HG02571 (cell line): ENCODE measurements at regions not wholly inside any gene's neighbourhood (a gene's known extent, or its start where the extent isn't known, plus 50 kb on each side); places are given as distances from the start of the nearest gene placed in this dataset.
"Not testable (repeated sequence)": the region's sequence is repeated elsewhere in the genome, so short reads cannot be mapped to it uniquely, and the experiment has no call there.

Experiments
- ATAC-seq: cut with Tn5 transposase; IDR thresholded peaks from one replicate; pipeline ENCODE4 v1.9.1; 2021; ENCODE audit warnings: mild to moderate bottlenecking, moderate library complexity; ENCODE audit not compliant: unreplicated experiment

DNA sequence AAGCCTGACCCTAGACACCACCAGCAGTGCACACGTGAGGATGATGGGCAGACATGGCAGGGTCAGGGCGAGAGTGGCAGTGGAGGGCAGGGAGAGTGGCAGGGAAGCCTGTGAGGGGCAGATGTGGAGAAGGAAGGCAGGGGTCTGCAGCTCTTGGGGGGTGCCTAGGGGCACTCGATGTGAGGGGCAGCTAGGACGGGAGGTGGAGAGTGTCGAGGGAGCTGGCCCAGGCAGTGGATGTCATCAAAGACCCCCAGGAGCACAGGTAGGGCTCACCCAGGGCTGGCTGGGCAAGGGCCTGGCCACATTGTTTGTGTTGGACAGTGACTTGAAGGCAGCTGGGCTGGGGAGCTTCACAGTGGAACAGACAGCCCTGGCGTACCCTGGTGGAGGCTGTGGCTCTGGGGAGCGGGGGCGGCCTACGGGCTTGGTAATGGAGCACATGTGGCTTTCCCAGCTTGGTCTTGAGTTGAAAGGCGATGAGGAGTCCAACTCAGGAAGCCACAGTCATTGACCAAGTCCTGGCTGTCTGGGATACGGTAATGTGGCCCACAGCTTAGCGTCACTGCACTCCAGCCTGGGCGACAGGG lies 87.1 kb downstream of the RTP5 start:
- ATAC-seq: no peak

DNA sequence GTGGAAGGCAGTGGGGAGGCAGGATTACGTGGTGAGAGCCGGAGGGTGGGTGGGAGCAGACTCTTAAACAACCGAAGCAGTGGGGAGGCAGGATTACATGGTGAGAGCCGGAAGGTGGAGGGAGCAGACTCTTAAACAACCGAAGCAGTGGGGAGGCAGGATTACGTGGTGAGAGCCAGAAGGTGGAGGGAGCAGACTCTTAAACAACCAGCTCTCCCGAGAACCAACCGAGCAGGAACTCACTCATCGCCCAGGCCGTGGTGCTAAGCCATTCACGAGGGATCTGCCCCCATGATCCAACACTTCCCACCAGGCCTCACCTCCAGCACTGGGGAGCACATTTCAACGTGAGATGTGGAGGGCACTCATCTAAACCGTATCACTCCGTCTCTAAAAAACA lies 87.7 kb downstream of the RTP5 start:
- ATAC-seq: no peak

DNA sequence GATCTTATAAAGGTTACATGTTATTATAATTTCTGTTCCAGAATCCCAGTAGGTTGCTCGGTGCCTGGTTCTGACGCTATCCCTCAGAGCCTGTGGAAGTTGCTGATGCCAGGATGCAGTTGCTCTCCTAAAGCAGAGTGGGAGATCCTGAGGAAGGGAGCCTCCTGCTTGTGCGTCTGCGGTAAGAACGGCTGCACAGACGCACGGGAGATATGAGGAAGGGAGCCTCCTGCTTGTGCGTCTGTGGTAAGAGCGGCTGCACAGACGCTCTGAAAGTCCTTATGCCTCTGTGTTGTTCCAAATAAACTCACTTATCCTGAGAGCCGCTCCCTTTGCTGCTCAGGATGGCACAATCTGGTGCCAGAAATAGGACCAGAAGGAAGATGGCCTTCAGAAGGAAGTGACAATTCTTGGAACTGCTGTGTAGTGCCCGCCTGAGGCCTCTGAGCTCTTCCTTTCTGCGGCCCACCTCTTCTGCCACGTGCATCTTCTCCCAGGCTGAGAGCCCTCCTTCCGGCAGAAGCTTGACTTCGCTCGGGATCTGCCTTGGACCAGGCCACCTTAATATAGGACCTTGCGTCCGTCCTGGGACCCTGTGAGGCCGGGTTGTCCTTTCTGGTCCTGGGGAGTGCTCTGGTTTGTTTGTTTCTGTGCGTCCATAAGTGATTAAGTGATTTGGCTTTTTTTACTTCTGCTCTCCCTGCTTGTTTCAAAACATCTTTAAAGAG lies 89.5 kb downstream of the RTP5 start:
- no peak for ATAC-seq

DNA sequence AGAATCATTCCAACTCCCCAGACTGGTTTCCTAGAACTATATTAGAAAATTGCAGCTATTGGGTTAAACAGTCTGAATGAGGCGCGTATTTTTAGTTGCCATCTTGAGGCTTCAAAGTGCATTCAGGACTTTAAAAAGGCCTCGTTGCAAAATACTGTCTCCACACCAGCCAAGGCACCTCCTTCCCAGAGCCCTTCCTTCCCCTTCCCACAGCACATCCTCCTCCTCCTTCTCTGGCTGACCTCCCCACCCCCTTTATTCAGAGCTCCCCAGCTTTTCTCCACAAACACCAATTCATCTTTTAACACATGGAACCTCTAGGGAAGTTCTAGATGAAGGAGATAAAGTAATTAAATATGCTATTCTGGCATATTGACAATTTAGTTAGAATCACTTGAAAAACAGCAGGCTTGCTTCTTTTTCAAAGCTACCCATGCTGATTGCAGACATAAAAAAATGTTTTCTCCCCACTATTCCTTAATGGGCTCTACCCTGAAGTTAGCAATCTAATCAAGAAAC lies 90.3 kb downstream of the RTP5 start:
- ATAC-seq: no peak

DNA sequence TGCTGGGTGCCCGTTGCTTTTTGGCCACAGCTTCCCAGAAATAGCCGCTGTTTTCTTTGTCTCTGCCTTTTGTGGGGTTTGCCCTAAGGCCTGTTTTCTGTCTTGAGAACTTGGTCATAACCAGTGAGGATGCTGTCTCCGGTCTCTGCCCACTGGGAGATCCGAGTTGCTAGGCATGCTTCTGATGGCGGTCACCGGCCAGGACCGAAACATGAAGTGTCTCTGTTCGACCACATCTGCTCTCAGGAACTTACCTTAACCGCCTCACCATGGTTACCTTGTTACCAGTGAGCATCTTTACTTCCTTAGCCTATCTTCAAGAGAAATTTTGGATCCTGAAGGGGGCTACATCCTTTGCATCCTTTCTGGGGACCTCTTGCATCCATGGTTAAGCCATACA lies 91.9 kb downstream of the RTP5 start:
- no peak for ATAC-seq

DNA sequence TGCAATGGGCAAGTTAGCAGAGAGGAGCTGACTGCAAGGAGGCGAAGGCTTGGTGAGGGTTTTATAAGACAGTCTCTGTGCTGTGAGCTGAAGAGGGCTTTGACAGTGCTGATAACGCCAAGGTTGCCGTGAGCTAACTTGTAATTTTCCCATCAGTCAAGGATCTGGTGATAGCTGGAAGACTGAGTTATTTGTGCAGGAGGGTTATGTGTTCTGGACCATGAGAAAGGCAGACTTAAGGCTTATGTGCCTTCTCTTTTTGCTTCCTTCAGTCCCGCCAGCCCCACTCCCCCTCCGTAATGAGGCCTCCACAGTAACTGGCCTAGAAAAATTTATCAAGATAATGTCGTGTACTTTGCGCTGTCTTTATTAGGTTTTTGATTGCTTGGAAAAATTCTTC lies 94.6 kb downstream of the RTP5 start:
- no peak for ATAC-seq

DNA sequence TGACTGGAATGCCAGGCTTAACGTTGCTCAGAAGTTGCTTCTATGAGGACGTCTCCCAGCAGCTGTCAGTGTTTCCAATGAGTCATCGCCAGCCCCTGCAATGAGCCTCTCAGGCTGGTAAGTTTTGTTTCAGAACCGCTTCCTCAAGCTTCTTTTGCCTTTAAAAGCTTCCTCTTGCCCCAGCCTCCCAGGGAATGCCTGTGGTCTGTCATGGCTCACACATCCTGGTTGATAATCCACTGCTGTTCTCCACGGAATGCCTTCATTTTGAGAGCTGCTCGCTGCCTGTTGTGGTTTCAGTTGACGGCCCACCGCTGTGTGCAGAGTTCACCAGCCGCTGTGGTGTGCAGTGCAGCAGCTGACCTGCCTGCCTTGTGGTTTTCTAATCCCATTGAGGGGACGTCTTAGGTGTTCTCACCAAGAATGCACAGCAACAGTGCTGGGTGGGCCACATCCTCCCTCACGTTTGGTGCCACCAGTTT lies 96.4 kb downstream of the RTP5 start:
- ATAC-seq: peak; percentile 78

DNA sequence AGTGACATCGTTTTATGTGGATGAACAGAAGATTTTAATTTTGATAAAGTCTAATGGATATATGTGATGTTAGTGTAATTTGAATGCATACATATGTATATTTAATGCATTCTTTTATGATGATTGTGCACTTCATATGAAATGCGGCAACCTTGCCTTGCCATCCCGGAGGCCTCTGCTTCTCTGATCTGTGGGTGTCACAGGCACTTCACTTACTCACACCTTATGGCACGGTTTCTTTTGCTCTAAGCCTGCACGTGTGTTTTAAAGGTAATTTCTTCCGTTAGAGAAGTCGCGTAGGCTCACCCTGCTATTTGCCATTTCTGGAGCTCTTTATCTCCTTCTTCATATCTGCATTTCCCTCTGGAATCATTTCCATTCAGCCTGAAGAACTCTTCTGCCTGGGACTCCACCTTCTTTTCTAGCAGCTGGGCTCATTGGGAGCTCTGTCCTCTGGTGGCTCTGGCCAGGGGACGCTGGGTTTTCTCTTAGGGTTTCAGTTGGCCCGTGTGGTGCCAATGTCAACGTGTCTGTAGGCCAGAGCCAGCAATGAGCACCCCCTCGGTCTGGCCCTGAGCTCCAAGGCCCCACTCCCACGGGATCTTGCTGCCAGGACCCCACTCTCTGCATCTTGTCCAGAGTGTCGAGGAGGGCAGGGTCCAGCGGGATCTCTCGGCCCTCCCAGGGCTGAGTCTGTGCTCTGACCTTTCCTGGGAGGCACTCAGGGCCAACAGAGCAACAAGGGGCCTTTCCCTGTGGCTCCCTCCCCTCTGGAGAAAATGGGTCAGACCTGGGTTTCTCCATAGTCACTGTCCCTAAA lies 97.3 kb downstream of the RTP5 start:
- no peak for ATAC-seq

DNA sequence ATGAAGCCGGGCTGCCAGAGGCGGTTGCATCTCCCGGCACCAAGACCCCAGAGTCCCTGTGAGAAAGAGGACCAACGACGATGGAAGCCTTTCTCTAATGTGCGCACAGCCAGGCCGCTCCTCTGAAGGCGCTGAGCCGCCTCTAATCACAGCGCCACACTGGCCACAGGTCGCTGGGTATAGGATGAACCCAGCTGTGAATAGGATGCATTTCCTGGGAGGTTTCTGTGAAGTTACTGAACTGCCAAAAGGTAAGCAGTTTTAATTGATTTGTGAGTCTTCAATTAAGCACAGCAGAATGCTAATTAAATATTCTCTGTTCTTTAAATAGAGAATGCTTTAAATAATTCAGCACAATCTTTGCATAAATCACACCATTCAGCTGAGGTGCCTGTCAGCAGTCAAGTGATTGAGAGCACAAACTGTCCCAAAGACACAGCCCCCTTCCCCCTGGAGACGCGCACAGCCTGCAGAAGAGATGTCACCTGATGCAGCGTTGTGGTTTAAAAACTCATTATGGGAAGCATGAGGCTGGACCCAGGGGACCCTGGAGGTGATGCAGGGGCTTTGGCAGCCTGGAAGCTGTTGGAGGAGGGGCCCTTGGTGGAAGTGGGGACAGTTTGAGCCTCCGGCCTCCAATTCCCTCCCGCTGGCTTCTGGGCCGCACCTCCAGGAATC lies 98.1 kb downstream of the RTP5 start:
- ATAC-seq: no peak

DNA sequence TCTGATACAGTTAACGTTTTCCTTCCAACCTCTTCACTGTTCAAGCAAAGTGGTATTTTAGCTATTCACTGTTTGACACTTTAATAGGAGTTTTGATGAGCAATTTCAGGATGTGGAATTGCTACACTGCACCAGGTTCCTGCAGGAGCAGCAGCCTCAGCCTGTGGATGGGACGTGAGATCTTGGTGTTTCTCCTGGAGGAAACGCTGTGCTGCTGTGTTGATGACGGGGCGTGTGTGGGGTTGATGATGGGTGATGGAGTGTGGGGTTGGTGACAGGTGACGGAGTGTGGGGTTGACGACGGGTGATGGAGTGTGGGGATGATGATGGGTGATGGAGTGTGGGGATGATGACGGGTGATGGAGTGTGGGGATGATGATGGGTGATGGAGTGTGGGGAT lies 98.9 kb downstream of the RTP5 start:
- no peak for ATAC-seq

DNA sequence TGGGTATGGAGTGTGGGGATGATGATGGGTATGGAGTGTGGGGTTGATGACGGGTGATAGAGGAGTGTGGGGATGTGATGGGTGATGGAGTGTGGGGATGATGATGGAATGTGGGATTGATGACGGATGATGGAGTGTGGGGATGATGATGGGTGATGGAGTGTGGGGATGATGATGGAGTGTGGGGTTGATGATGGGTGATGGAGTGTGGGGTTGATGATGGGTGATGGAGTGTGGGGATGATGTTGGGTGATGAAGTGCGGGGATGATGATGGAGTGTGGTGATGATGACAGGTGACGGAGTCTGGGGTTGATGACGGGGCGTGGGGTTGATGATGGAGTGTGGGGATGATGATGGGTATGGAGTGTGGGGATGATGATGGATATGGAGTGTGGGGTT lies 99.7 kb downstream of the RTP5 start:
- ATAC-seq: not testable (repeated sequence)

DNA sequence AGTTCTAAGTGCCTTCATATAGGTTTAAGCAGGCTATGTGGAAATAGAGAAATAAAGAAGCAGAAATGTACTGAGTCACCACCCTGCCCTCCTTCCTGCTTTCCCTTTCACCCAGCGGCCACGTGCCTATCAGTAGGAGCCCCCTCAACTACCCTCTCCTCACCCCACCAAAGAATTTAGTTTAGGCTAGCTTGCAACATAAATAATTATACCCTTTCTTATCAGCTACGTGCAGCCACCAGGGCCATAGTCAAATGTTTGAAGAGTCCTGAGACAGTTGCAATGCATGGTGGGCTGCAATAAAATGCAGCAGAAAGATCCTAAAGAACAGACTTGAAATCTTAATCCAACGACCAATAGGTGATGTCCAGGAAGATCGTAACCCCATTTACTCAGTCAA lies 101.2 kb downstream of the RTP5 start:
- ATAC-seq: no peak

DNA sequence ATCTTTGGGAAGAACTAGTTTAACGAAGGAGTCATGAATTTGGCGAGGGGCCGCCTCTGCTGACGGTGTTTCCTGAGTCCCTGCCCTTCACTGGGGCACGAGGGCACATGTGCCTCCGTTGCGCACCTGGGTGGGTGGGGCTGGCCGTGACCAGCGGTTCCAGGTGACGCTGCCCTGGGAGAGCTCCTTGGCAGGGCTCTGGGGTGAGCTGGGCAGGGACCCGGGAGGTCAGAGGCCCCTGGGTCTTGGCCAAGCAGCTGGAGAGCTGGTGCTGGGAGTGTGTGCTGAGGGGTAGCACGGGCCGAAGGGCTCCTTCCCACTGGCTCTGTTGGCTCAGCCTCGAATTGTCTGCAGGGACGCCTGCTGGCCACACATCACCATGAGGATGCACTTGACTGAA lies 104.6 kb downstream of the RTP5 start:
- no peak for ATAC-seq

DNA sequence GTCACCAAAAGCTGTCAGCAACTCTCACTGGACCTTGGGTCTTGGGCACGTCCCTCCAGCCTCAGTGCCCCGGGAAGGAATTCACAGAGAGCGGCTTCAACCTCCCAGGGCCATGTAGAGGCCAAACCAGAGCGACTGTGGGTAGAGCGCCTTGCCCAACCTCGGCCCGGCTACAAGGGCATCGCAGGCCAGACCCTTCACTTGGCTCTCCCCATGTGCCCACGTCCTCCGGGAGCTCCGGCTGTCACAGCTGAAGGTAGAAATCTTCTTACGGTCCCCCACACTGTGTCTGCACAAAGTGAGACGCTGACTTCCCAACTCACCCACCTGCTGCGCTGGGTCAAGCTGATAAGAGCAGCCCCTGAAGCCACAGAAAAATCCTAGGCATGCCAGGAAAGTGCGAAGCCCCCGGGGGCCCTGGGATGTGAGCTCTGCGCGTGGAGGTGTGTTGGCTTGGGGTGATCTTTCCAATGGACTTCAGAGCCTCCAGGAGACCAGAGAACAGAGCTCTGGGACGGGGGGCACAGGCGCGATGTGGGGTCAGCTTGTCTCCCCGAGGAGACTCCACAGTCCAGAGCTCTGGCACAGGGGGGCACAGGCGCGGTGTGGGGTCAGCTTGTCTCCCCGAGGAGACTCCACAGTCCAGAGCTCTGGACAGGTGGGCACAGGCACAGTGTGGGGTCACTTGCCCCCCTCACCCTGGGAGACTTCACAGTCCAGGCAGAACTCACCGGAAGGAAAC lies 105.5 kb downstream of the RTP5 start:
- ATAC-seq: no peak

DNA sequence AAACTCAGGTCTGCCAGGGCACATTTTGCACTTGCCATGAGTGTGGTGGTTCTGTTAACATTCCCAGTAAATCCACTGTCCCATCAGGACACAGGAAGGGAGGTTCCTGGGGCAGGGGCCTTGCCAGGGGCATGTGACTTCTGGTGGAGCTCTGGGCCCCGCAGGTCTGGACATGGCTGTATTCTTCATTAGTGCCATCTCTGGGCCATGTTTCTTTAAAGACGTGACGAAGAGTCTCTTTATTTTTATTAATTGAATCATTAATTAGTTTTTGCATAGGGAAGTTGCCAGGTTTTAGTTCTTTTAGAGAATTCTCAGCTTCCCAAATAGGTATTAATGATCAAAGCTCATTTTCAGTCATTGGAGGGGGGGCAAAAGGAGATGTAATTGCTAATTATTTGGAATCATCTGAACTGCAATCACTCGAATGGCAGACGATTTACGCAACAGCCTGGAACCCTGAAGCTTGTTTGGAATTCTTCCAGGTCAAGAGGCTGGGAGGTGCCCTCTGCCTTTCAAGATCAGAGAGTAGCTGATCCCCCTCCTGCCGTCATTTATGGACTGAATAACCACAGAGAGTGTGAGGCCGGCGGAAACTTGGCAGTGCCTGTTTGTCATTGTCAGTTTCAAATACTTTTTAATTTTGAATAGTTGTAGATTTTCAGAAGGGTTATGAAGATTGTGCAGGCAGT lies 106.2 kb downstream of the RTP5 start:
- ATAC-seq: no peak

DNA sequence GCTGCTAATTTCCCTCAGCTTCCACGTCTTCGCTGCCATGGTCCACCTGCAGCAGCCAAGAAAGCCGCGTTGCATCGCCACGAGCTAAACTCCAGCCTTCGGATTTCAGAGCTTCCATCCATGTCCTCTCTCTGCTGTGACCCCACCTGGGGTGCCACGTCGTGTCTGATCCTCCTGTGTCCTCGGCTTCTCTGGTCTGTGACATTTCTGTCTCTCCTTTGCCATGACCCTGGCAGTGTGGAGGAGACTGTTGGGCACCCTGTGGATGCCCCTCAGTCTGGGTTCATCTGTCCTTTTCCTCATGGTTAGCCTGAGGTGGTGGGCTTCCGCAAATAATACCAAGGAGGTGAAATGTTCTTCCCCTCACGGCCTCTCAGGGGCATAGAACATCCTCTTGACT lies 106.8 kb downstream of the RTP5 start:
- no peak for ATAC-seq

DNA sequence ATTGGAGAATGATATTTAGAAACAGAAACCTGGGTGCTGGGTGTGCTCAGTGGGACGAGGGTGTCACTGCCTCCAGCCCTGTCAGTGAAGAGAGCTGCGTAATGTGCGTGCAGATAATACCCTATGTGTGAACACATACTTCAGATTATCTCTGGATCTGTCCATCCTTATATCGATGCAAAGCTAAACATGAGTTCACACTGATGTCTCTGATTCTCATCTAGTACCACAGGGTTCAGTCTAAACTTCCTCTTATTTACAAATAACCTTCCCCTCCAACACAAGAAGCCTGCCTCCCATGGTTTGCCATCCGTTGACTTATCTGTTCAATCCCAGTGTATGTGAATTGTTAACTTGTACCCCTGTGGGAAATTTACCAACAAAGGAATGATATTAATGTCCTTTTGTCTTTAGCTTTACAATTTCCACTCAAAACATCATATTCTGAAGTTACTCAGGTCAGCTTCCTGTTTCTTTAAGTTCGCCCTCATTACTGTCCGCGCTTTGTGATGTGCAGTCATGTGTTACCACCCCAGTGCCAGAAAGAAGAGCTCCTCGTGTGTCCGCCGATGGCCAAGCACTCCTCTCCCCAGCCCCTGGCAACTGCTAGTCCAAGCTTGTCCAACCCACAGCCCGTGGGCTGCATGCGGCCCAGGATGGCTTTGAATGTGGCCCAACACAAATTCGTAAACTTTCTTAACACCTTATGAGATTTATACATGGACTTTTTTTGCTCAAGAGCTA lies 108.2 kb downstream of the RTP5 start:
- no peak for ATAC-seq

DNA sequence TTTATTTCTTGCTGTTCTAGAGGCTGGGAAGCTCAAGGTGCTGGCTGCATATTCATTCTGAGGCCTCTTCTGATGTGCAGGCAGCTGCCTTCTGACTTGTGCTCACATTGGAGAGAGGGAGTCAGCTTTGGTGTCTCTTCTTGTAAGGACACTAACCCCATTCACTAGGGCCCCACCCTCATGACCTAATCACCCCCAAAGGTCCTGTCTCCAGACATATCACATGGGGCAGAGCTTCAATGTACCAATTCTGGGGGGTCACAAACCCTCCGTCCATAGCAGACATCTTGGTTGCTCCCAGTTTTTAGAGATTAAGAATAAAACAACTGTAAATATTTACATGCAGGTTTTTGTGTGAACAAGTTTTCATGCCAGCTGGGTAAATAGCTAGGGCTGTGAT lies 109.1 kb downstream of the RTP5 start:
- ATAC-seq: no peak

DNA sequence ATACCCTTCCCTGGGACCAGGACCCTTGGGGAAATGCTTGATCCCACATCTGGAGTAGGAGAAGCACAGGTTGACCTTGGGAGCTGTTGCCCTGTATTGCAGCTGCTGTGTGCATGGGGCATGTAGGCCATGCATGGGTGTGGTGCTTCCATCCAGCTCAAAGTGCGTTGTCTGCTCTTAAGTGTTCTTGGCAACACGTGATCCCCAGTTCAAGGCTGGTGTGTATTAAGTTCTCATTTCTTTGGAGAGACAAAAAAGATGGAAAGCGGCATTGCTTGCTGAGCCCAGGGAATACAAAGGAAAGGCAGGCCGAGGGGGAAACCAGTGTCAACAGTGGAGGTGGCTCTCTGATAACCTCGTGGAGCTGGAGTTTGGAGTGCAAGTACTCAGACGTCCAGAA lies 110.7 kb downstream of the RTP5 start:
- ATAC-seq: no peak
